H1 (cell line): ENCODE measurements at regions not wholly inside any gene's neighbourhood (a gene's known extent, or its start where the extent isn't known, plus 50 kb on each side); places are given as distances from the start of the nearest gene placed in this dataset.

ENCODE experiments used
- CTCF ChIA-PET: fragments of 300-600 bp; sonication (Branson Sonifier 250); formaldehyde crosslinking; loops from one replicate; lab custom pipeline; 2021; ENCODE audit not compliant: partially characterized antibody; lab: Charles Lee
- POLR2A ChIA-PET: fragments of 300-600 bp; sonication (Branson Sonifier 250); formaldehyde crosslinking; loops from one replicate; lab custom pipeline; 2021; ENCODE audit warnings: inconsistent platforms; ENCODE audit not compliant: partially characterized antibody; lab: Charles Lee
- DNase-seq, 2 experiments: peaks; one replicate each; pipeline versions ENCODE4 v3.0.0 to v3.0.0-alpha.2; 2010 to 2022; ENCODE audit warnings: low spot score in 2 of 2, low read depth in 1 of 2, mixed read lengths in 1 of 2
- FAIRE-seq: peaks from 2 replicates; lab custom pipeline; 2011; peaks lifted over from hg19 to GRCh38; lab: Jason Lieb, UNC
- H2AFZ ChIP-seq: 2 replicates; pipeline ENCODE4 v1.8.1; 2012; ENCODE audit warnings: low read length, inconsistent platforms
- H2AK5ac ChIP-seq: 2 replicates; pipeline ENCODE4 v1.6.1; 2013; ENCODE audit warnings: low read depth, low read length
- H2BK120ac ChIP-seq: replicated peaks from 2 replicates; pipeline ENCODE3; 2013; ENCODE audit warnings: low read depth, low read length, inconsistent platforms
- H2BK12ac ChIP-seq: 2 replicates; pipeline ENCODE4 v1.6.1; 2013; ENCODE audit warnings: low read depth, low read length
- H2BK15ac ChIP-seq: 2 replicates; pipeline ENCODE4 v1.6.1; 2013; ENCODE audit warnings: low read length
- H2BK20ac ChIP-seq: 2 replicates; pipeline ENCODE4 v1.6.1; 2013; ENCODE audit warnings: low read length
- H2BK5ac ChIP-seq: 2 replicates; pipeline ENCODE4 v1.6.1; 2013; ENCODE audit warnings: low read depth, low read length
- H3K14ac ChIP-seq: 2 replicates; pipeline ENCODE4 v1.6.1; 2013; ENCODE audit warnings: inconsistent platforms; ENCODE audit not compliant: insufficient read length
- H3K18ac ChIP-seq: 2 replicates; pipeline ENCODE4 v1.6.1; 2013; ENCODE audit warnings: low read length; ENCODE audit errors: extremely low read depth
- H3K23ac ChIP-seq: 2 replicates; pipeline ENCODE4 v1.6.1; 2013; ENCODE audit warnings: inconsistent platforms; ENCODE audit not compliant: insufficient read length
- H3K23me2 ChIP-seq: 2 replicates; pipeline ENCODE4 v1.6.1; 2013; ENCODE audit warnings: low read depth, low read length
- H3K27ac ChIP-seq: 2 replicates; pipeline ENCODE4 v1.6.1; 2011; ENCODE audit warnings: low read depth, low read length, inconsistent platforms
- H3K27me3 ChIP-seq, 4 experiments: replicated peaks in 1 of 4; 1 replicate in 1 of 4; 2 replicates in 3 of 4; pipeline versions ENCODE4 v1.6.1 to v1.8.1; 2011 to 2013; ENCODE audit warnings: low read length in 3 of 4, mild to moderate bottlenecking in 3 of 4, inconsistent platforms in 2 of 4, mixed read lengths in 2 of 4, moderate library complexity in 1 of 4; ENCODE audit not compliant: control insufficient read depth in 3 of 4, insufficient read depth in 3 of 4; ENCODE audit errors: extremely low read depth in 1 of 4
- H3K36me3 ChIP-seq, 4 experiments: 2 replicates each; pipeline versions ENCODE4 v1.6.1 to v1.8.1; 2011 to 2013; ENCODE audit warnings: mild to moderate bottlenecking in 4 of 4, low read length in 3 of 4, moderate library complexity in 2 of 4, control low read depth in 1 of 4, inconsistent platforms in 1 of 4; ENCODE audit not compliant: insufficient read depth in 4 of 4, control insufficient read depth in 2 of 4
- H3K4ac ChIP-seq: replicated peaks from 2 replicates; pipeline ENCODE3; 2013; ENCODE audit warnings: low read length, low read depth, mixed read lengths, inconsistent platforms; ENCODE audit not compliant: insufficient read length
- H3K4me1 ChIP-seq, 4 experiments: replicated peaks in 1 of 4; 1 replicate in 1 of 4; 2 replicates in 3 of 4; pipeline versions ENCODE4 v1.6.1 to v1.8.1; 2011 to 2013; ENCODE audit warnings: low read length in 3 of 4, inconsistent platforms in 2 of 4, mixed read lengths in 1 of 4; ENCODE audit not compliant: insufficient read depth in 4 of 4, control insufficient read depth in 3 of 4
- H3K4me2 ChIP-seq, 2 experiments: 2 replicates each; pipeline versions ENCODE4 v1.6.1 to v1.8.1; 2011 to 2013; ENCODE audit warnings: low read depth in 2 of 2, low read length in 2 of 2, control low read depth in 1 of 2, inconsistent platforms in 1 of 2, mild to moderate bottlenecking in 1 of 2; ENCODE audit not compliant: insufficient read depth in 1 of 2
- H3K4me3 ChIP-seq, 4 experiments: fragments of 200-600, 300-600 bp in 1 of 4; sonication (generic), shearing (Covaris generic), sonication (Bioruptor Twin) in 1 of 4; 2 replicates each; pipeline versions ENCODE4 v1.5.1 to v1.8.1; 2011 to 2016; ENCODE audit warnings: low read length in 4 of 4, low read depth in 3 of 4, control low read depth in 2 of 4, inconsistent platforms in 2 of 4, mild to moderate bottlenecking in 2 of 4, mixed read lengths in 1 of 4, moderate library complexity in 1 of 4; ENCODE audit not compliant: insufficient read depth in 2 of 4; ENCODE audit errors: extremely low read depth in 1 of 4
- H3K56ac ChIP-seq: replicated peaks from 2 replicates; pipeline ENCODE3; 2013; ENCODE audit warnings: low read depth, mild to moderate bottlenecking, mixed read lengths, low read length, inconsistent platforms; ENCODE audit not compliant: insufficient read length
- H3K79me1 ChIP-seq: 2 replicates; pipeline ENCODE4 v1.6.1; 2013; ENCODE audit warnings: low read depth, low read length, control low read depth
- H3K79me2 ChIP-seq, 2 experiments: 2 replicates each; pipeline versions ENCODE4 v1.6.1 to v1.8.1; 2012 to 2013; ENCODE audit warnings: low read length in 2 of 2, mild to moderate bottlenecking in 2 of 2, inconsistent platforms in 1 of 2; ENCODE audit not compliant: insufficient read depth in 2 of 2, control insufficient read depth in 1 of 2
- H3K9ac ChIP-seq, 4 experiments: replicated peaks in 1 of 4; 1 replicate in 1 of 4; 2 replicates in 3 of 4; pipeline versions ENCODE4 v1.6.1 to v1.8.1; 2011 to 2013; ENCODE audit warnings: low read depth in 3 of 4, low read length in 3 of 4, control low read depth in 2 of 4, mild to moderate bottlenecking in 2 of 4, moderate library complexity in 2 of 4, inconsistent platforms in 1 of 4; ENCODE audit errors: extremely low read depth in 1 of 4
- H3K9me3 ChIP-seq, 2 experiments: 2 replicates each; pipeline versions ENCODE4 v1.6.1 to v1.8.1; 2012 to 2013; ENCODE audit warnings: mild to moderate bottlenecking in 2 of 2, moderate library complexity in 2 of 2, control low read depth in 1 of 2, inconsistent platforms in 1 of 2, low read depth in 1 of 2, low read length in 1 of 2, mixed read lengths in 1 of 2; ENCODE audit not compliant: insufficient read depth in 2 of 2
- H4K20me1 ChIP-seq, 2 experiments: replicated peaks in 1 of 2; 2 replicates each; pipeline versions ENCODE3 to v1.8.1; 2011 to 2013; ENCODE audit warnings: inconsistent platforms in 2 of 2, low read length in 2 of 2, mild to moderate bottlenecking in 1 of 2; ENCODE audit not compliant: insufficient read depth in 2 of 2, control insufficient read depth in 1 of 2
- H4K5ac ChIP-seq: 2 replicates; pipeline ENCODE4 v1.6.1; 2013; ENCODE audit warnings: low read length, low read depth, mixed read lengths, inconsistent platforms; ENCODE audit not compliant: insufficient read length
- H4K8ac ChIP-seq: 2 replicates; pipeline ENCODE4 v1.8.0; 2013; ENCODE audit warnings: mild to moderate bottlenecking, moderate library complexity, low read length, inconsistent platforms; ENCODE audit not compliant: insufficient read depth; ENCODE audit errors: extremely low read depth
- H4K91ac ChIP-seq: replicated peaks from 2 replicates; pipeline ENCODE3; 2013; ENCODE audit warnings: low read length, mixed read lengths, inconsistent platforms; ENCODE audit not compliant: insufficient read length
- ATF2 ChIP-seq: IDR thresholded peaks from 2 replicates; pipeline ENCODE4 v1.6.1; 2012; ENCODE audit warnings: low read length, inconsistent platforms
- CHD2 ChIP-seq: IDR thresholded peaks from 2 replicates; pipeline ENCODE4 v1.6.1; 2012; ENCODE audit warnings: low read length, improper control_type of control experiment
- E2F6 ChIP-seq: IDR thresholded peaks from 2 replicates; pipeline ENCODE4 v1.6.1; 2012; ENCODE audit warnings: inconsistent platforms
- HDAC2 ChIP-seq, 2 experiments: fragments of 300-600 bp in 1 of 2; sonication (generic) in 1 of 2; IDR thresholded peaks; 2 replicates each; pipeline ENCODE4 v1.6.1; 2011 to 2012; ENCODE audit warnings: low read depth in 2 of 2, low read length in 2 of 2, mild to moderate bottlenecking in 2 of 2, moderate library complexity in 2 of 2, borderline replicate concordance in 1 of 2, inconsistent platforms in 1 of 2
- JUN ChIP-seq: IDR thresholded peaks from 2 replicates; pipeline ENCODE4 v1.6.1; 2011; ENCODE audit warnings: low read depth, mild to moderate bottlenecking, improper control_type of control experiment, low read length
- MAX ChIP-seq: IDR thresholded peaks from 2 replicates; pipeline ENCODE4 v1.6.1; 2012; ENCODE audit warnings: inconsistent platforms
- NRF1 ChIP-seq: IDR thresholded peaks from 2 replicates; pipeline ENCODE4 v1.6.1; 2011; ENCODE audit warnings: mild to moderate bottlenecking, low read depth, low read length, improper control_type of control experiment
- PHF8 ChIP-seq: fragments of 200-600 bp; sonication (generic); conservative IDR thresholded peaks from 2 replicates; pipeline ENCODE4 v1.7.1; 2012; ENCODE audit warnings: low read depth, mild to moderate bottlenecking, inconsistent platforms, low read length, moderate library complexity
- RBBP5 ChIP-seq: IDR thresholded peaks from 2 replicates; pipeline ENCODE4 v1.7.1; 2012; ENCODE audit warnings: low read depth, mild to moderate bottlenecking, inconsistent platforms, low read length, moderate library complexity, borderline replicate concordance
- RXRA ChIP-seq: IDR thresholded peaks from 2 replicates; pipeline ENCODE4 v1.6.1; 2011; ENCODE audit warnings: low read depth, mild to moderate bottlenecking, low read length, moderate library complexity; ENCODE audit not compliant: insufficient read depth
- SP2 ChIP-seq: IDR thresholded peaks from 2 replicates; pipeline ENCODE4 v1.6.1; 2012; ENCODE audit warnings: mild to moderate bottlenecking, low read length, inconsistent platforms
- ZNF274 ChIP-seq: IDR thresholded peaks from 2 replicates; pipeline ENCODE4 v1.7.0; 2012; ENCODE audit warnings: low read length, borderline replicate concordance; ENCODE audit errors: extremely low read depth
- WGBS, 2 experiments: shearing (Covaris generic) in 1 of 2; methylation state at CpG; one replicate each; pipeline versions ENCODE4 v1.1.6 to v1.1.7; 2013 to 2015; ENCODE audit warnings: low lambda C conversion rate in 2 of 2, mixed read lengths in 2 of 2, inconsistent platforms in 1 of 2, low coverage in 1 of 2, missing lambda C conversion rate in 1 of 2; ENCODE audit not compliant: insufficient replicate concordance in 2 of 2, insufficient coverage in 1 of 2, insufficient read length in 1 of 2; ENCODE audit errors: extremely low coverage in 1 of 2, missing lambda C conversion rate in 1 of 2; 5-methylcytosine and 5-hydroxymethylcytosine counted together

- ChIA-PET CTCF (interaction anchor here (0.7 to 1.6 kb wide), 2 partner anchors 8 to 160 kb away, joined by 3 to 6 read pairs; no protein-coding TSS in a partner anchor), POLR2A (no interaction called here)
- Histone ChIP-seq H3K4me3 (no peak overlapping the region), H4K5ac (no peak overlapping the region), H2BK12ac (no peak overlapping the region), H3K56ac (no peak overlapping the region), H2BK120ac (no peak overlapping the region), H4K91ac (no peak overlapping the region), H3K4ac (no peak overlapping the region), H2AK5ac (no peak overlapping the region), H2BK15ac (no peak overlapping the region), H2AFZ (no peak overlapping the region), H3K79me2 (no peaks in the 10 kb centered on the region), H3K18ac (no peak overlapping the region), H4K8ac (no peak overlapping the region), H3K9me3 (0 out of 4 replicates have a peak, but pooled peaks cover 0 to 5% of the 10 kb centered on the region in 2 experiments), H3K9ac (no peak overlapping the region), H3K23me2 (no peaks in the 10 kb centered on the region), H3K27me3 (no peaks in the 10 kb centered on the region), H2BK20ac (no peak overlapping the region), H3K27ac (no peak overlapping the region), H3K23ac (no peak overlapping the region), H3K4me2 (no peak overlapping the region), H3K36me3 (no peaks in the 10 kb centered on the region), H3K4me1 (no peaks in the 10 kb centered on the region), H3K14ac (no peak overlapping the region), H2BK5ac (no peak overlapping the region), H4K20me1 (no peaks in the 10 kb centered on the region), H3K79me1 (no peaks in the 10 kb centered on the region)
- FAIRE-seq (no peak), DNase-seq (no peak)
- 80% methylated on average over 1 of the region's 1 CpG; no CpG with 5 or more reads in 1 of the 2 experiments for WGBS, 2 experiments
- TF ChIP-seq RXRA (no peak), CHD2 (no peak), RBBP5 (no peak), ATF2 (no peak), MAX (no peak), ZNF274 (no peak), E2F6 (no peak), NRF1 (no peak), HDAC2 (IDR thresholded peaks at IDR 0.05; ENCODE audit: borderline replicate concordance in 1 of 2, low read depth in 2 of 2, low read length in 2 of 2) (no peak), JUN (no peak), SP2 (no peak), PHF8 (no peak)
Observed at GRCh38 chr6:20310185-20310584, 91.5 kb upstream of the E2F3 start.
